Nephron (organoid): ENCODE measurements at regions not wholly inside any gene's neighbourhood (a gene's known extent, or its start where the extent isn't known, plus 50 kb on each side); places are given as distances from the start of the nearest gene placed in this dataset.

Source experiments
- H3K27ac Mint-ChIP-seq, 3 experiments: 2 replicates each; pipeline ENCODE4 v1.8.0; 2020; ENCODE audit warnings: mixed read lengths in 3 of 3, mild to moderate bottlenecking in 2 of 3, moderate library complexity in 1 of 3
- H3K27me3 Mint-ChIP-seq: 2 replicates; pipeline ENCODE4 v1.8.0; 2021; ENCODE audit warnings: low read depth, mild to moderate bottlenecking, moderate library complexity, mixed read lengths
- H3K36me3 Mint-ChIP-seq: 2 replicates; pipeline ENCODE4 v1.8.0; 2020; ENCODE audit warnings: low read depth, mixed read lengths
- H3K4me1 Mint-ChIP-seq: 2 replicates; pipeline ENCODE4 v1.8.0; 2020; ENCODE audit warnings: mixed read lengths
- H3K4me3 Mint-ChIP-seq, 3 experiments: 2 replicates each; pipeline ENCODE4 v1.8.0; 2020; ENCODE audit warnings: mild to moderate bottlenecking in 3 of 3, mixed read lengths in 3 of 3, moderate library complexity in 2 of 3
- H3K9me3 Mint-ChIP-seq: 2 replicates; pipeline ENCODE4 v1.8.0; 2020; ENCODE audit warnings: mixed read lengths
- TF ChIP-seq, protein P1 (sequence below), 3 experiments: fragments of 200-600 bp; sonication (generic); IDR thresholded peaks; one replicate each; pipeline ENCODE4 v1.5.0; 2021; ENCODE audit warnings: antibody characterized with exemption in 3 of 3; ENCODE audit not compliant: unreplicated experiment in 3 of 3

- TF ChIP-seq, protein P1, sequence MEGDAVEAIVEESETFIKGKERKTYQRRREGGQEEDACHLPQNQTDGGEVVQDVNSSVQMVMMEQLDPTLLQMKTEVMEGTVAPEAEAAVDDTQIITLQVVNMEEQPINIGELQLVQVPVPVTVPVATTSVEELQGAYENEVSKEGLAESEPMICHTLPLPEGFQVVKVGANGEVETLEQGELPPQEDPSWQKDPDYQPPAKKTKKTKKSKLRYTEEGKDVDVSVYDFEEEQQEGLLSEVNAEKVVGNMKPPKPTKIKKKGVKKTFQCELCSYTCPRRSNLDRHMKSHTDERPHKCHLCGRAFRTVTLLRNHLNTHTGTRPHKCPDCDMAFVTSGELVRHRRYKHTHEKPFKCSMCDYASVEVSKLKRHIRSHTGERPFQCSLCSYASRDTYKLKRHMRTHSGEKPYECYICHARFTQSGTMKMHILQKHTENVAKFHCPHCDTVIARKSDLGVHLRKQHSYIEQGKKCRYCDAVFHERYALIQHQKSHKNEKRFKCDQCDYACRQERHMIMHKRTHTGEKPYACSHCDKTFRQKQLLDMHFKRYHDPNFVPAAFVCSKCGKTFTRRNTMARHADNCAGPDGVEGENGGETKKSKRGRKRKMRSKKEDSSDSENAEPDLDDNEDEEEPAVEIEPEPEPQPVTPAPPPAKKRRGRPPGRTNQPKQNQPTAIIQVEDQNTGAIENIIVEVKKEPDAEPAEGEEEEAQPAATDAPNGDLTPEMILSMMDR (IDR thresholded peaks at IDR 0.05; ENCODE audit: unreplicated experiment in 3 of 3): no peak
- Mint-ChIP-seq H3K36me3 (no peaks in the 10 kb centered on the region), H3K4me3 (no peak overlapping the region), H3K9me3 (peaks cover 21% of the 10 kb centered on the region), H3K4me1 (no peaks in the 10 kb centered on the region), H3K27ac (no peak overlapping the region), H3K27me3 (peaks cover 14% of the 10 kb centered on the region)
These were observed 126.9 kb upstream of the GRIK3 start for GRCh38 chr1:37161171-37161570.

GRCh38 chr1:37162059-37162458 lies 127.7 kb upstream of the GRIK3 start:
- peaks cover 21% of the 10 kb centered on the region for H3K9me3 Mint-ChIP-seq
- no peaks in the 10 kb centered on the region for H3K36me3 Mint-ChIP-seq
- H3K4me1 Mint-ChIP-seq: no peaks in the 10 kb centered on the region
- TF ChIP-seq, protein P1 (IDR thresholded peaks at IDR 0.05; ENCODE audit: unreplicated experiment in 3 of 3): no peak
- peaks cover 13% of the 10 kb centered on the region for H3K27me3 Mint-ChIP-seq
- no peak overlapping the region for H3K27ac Mint-ChIP-seq
- no peak overlapping the region for H3K4me3 Mint-ChIP-seq

GRCh38 chr1:37166005-37166404 lies 131.7 kb upstream of the GRIK3 start:
- H3K4me3 Mint-ChIP-seq: no peak overlapping the region
- peaks cover 11% of the 10 kb centered on the region for H3K27me3 Mint-ChIP-seq
- H3K9me3 Mint-ChIP-seq: peaks cover 20% of the 10 kb centered on the region
- TF ChIP-seq, protein P1 (IDR thresholded peaks at IDR 0.05; ENCODE audit: unreplicated experiment in 3 of 3): no peak
- no peaks in the 10 kb centered on the region for H3K4me1 Mint-ChIP-seq
- no peak overlapping the region for H3K27ac Mint-ChIP-seq
- H3K36me3 Mint-ChIP-seq: no peaks in the 10 kb centered on the region

- Mint-ChIP-seq H3K4me1 (no peaks in the 10 kb centered on the region), H3K4me3 (no peak overlapping the region), H3K9me3 (peaks cover 13% of the 10 kb centered on the region), H3K36me3 (no peaks in the 10 kb centered on the region), H3K27me3 (peaks cover 17% of the 10 kb centered on the region), H3K27ac (no peak overlapping the region)
- TF ChIP-seq, protein P1 (IDR thresholded peaks at IDR 0.05; ENCODE audit: unreplicated experiment in 3 of 3): no peak
These were observed 133.2 kb upstream of the GRIK3 start for GRCh38 chr1:37167479-37167878.

DNA sequence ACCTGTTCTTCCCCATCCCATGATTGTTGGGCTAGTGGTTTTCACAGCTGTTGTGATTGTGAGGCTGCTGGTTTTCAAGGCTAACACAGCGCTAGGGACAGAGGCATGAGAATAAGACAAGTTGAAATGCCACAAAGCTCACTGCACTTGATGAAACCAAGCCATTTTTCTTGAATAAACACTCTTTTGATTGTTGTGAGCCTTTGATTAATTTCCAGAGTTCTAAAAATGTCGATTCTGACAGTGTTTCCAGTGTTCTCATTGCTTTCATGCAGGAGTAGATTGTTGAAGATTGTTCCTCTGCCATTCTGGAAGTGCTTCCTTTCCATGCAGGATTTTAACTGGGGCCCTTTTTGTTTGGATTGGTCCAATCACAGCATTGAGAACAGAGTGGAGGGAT lies 134.9 kb upstream of the GRIK3 start:
- H3K9me3 Mint-ChIP-seq: peaks cover 10% of the 10 kb centered on the region
- peaks cover 23% of the 10 kb centered on the region for H3K27me3 Mint-ChIP-seq
- no peak overlapping the region for H3K4me3 Mint-ChIP-seq
- TF ChIP-seq, protein P1 (IDR thresholded peaks at IDR 0.05; ENCODE audit: unreplicated experiment in 3 of 3): no peak
- no peaks in the 10 kb centered on the region for H3K4me1 Mint-ChIP-seq
- H3K36me3 Mint-ChIP-seq: no peaks in the 10 kb centered on the region
- H3K27ac Mint-ChIP-seq: no peak overlapping the region

- Mint-ChIP-seq H3K27ac (no peak overlapping the region), H3K27me3 (peaks cover 28% of the 10 kb centered on the region), H3K9me3 (peaks cover 10% of the 10 kb centered on the region), H3K36me3 (no peaks in the 10 kb centered on the region), H3K4me3 (no peak overlapping the region), H3K4me1 (no peaks in the 10 kb centered on the region)
- TF ChIP-seq, protein P1 (IDR thresholded peaks at IDR 0.05; ENCODE audit: unreplicated experiment in 3 of 3): no peak
These were observed 135.5 kb upstream of the GRIK3 start for GRCh38 chr1:37169743-37170275.
